CD8-positive, alpha-beta memory T cell (primary cell): ENCODE measurements at regions not wholly inside any gene's neighbourhood (a gene's known extent, or its start where the extent isn't known, plus 50 kb on each side); places are given as distances from the start of the nearest gene placed in this dataset.

Source experiments
- CTCF ChIA-PET: fragments of 350-600 bp; sonication (Branson Sonifier 250); formaldehyde crosslinking; loops from one replicate; lab custom pipeline; 2021; ENCODE audit warnings: antibody characterized with exemption; lab: Charles Lee
- POLR2A ChIA-PET: fragments of 350-600 bp; sonication (Branson Sonifier 250); formaldehyde crosslinking; loops from one replicate; lab custom pipeline; 2021; ENCODE audit warnings: antibody characterized with exemption; lab: Charles Lee
- DNase-seq, 5 donors: peaks; one replicate each; pipeline versions ENCODE4 v3.0.0 to v3.0.0-alpha.2; 2020 to 2022; ENCODE audit warnings: mixed read lengths in 1 of 5
- H3K27ac ChIP-seq: one replicate; pipeline ENCODE4 v1.7.0; 2013; ENCODE audit warnings: low read depth, mild to moderate bottlenecking, low read length, moderate library complexity
- H3K27me3 ChIP-seq: 2 replicates; pipeline ENCODE4 v1.7.0; 2013; ENCODE audit warnings: low read length, mild to moderate bottlenecking; ENCODE audit not compliant: insufficient read depth, poor library complexity, severe bottlenecking
- H3K36me3 ChIP-seq: 2 replicates; pipeline ENCODE4 v1.7.0; 2013; ENCODE audit warnings: mild to moderate bottlenecking, low read length, moderate library complexity; ENCODE audit not compliant: insufficient read depth
- H3K4me1 ChIP-seq: 2 replicates; pipeline ENCODE4 v1.7.0; 2013; ENCODE audit warnings: mild to moderate bottlenecking, low read length, moderate library complexity; ENCODE audit not compliant: insufficient read depth
- H3K4me3 ChIP-seq: 2 replicates; pipeline ENCODE4 v1.7.0; 2013; ENCODE audit warnings: mild to moderate bottlenecking, low read length
- H3K9me3 ChIP-seq: 2 replicates; pipeline ENCODE4 v1.7.0; 2013; ENCODE audit warnings: mild to moderate bottlenecking, low read length
- H3K27ac Mint-ChIP-seq, 8 donors: one replicate each; pipeline ENCODE4 v1.8.0; 2020 to 2021; ENCODE audit warnings: mixed read lengths in 8 of 8, mild to moderate bottlenecking in 6 of 8, inconsistent platforms in 3 of 8, moderate library complexity in 3 of 8
- H3K27me3 Mint-ChIP-seq, 2 donors: one replicate each; pipeline ENCODE4 v1.8.0; 2020 to 2021; ENCODE audit warnings: mixed read lengths in 2 of 2, mild to moderate bottlenecking in 1 of 2, moderate library complexity in 1 of 2
- H3K36me3 Mint-ChIP-seq, 3 donors: one replicate each; pipeline ENCODE4 v1.8.0; 2020 to 2021; ENCODE audit warnings: mixed read lengths in 3 of 3, inconsistent platforms in 1 of 3, mild to moderate bottlenecking in 1 of 3
- H3K4me1 Mint-ChIP-seq, 3 donors: one replicate each; pipeline ENCODE4 v1.8.0; 2020 to 2021; ENCODE audit warnings: mixed read lengths in 3 of 3, inconsistent platforms in 1 of 3, mild to moderate bottlenecking in 1 of 3
- H3K4me3 Mint-ChIP-seq, 7 donors: one replicate each; pipeline ENCODE4 v1.8.0; 2020 to 2021; ENCODE audit warnings: mixed read lengths in 7 of 7, mild to moderate bottlenecking in 6 of 7, moderate library complexity in 4 of 7, inconsistent platforms in 2 of 7
- H3K9me3 Mint-ChIP-seq, 5 donors: one replicate each; pipeline ENCODE4 v1.8.0; 2020 to 2022; ENCODE audit warnings: mixed read lengths in 5 of 5, mild to moderate bottlenecking in 3 of 5, moderate library complexity in 2 of 5, inconsistent platforms in 1 of 5

- H3K36me3 ChIP-seq = no peaks in the 10 kb centered on the region
- no peaks in the 10 kb centered on the region for H3K36me3 Mint-ChIP-seq
- H3K27ac ChIP-seq = no peak overlapping the region
- H3K9me3 ChIP-seq = no peaks in the 10 kb centered on the region
- DNase-seq = no peak
- no peaks in the 10 kb centered on the region for H3K27me3 ChIP-seq
- no peak overlapping the region for H3K4me3 ChIP-seq
- H3K4me1 Mint-ChIP-seq = no peaks in the 10 kb centered on the region
- POLR2A ChIA-PET = no interaction called here
- H3K27me3 Mint-ChIP-seq = no peaks in the 10 kb centered on the region
- H3K9me3 Mint-ChIP-seq = peaks cover 2 to 34% (median 7%) of the 10 kb centered on the region in 5 donors
- CTCF ChIA-PET = no interaction called here
- H3K4me3 Mint-ChIP-seq = no peak overlapping the region
- no peak overlapping the region for H3K27ac Mint-ChIP-seq
- H3K4me1 ChIP-seq = no peaks in the 10 kb centered on the region
Observed at GRCh38 chr10:36141856-36142560, 499.9 kb upstream of the FZD8 start.

DNA sequence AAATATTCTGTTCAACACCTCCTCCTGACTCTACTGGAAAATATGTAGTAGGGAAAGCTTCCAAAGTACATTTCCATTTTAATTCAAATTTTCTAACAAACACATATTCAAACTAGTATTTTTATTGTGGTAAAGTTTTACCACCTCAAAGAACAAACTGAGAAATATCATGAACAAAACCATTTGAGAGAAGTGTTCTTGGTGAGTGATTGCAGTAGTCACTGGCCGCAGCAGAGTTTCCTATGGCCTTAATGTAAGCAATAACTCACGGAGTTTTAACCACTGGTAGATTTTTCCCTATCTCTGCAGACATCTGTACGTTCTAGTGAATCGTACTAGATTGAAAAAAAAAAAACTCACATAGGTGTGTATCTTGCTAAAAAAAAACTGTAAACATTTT, 487.0 kb upstream of the FZD8 start:
- Histone ChIP-seq H3K9me3 (no peaks in the 10 kb centered on the region), H3K4me3 (no peak overlapping the region), H3K4me1 (no peaks in the 10 kb centered on the region), H3K36me3 (no peaks in the 10 kb centered on the region), H3K27ac (no peak overlapping the region), H3K27me3 (no peaks in the 10 kb centered on the region)
- no peaks in the 10 kb centered on the region for H3K27me3 Mint-ChIP-seq
- ChIA-PET CTCF (no interaction called here), POLR2A (no interaction called here)
- no peaks in the 10 kb centered on the region for H3K4me1 Mint-ChIP-seq
- H3K9me3 Mint-ChIP-seq = peaks cover 0 to 23% (median 6%) of the 10 kb centered on the region in 5 donors
- no peak overlapping the region for H3K27ac Mint-ChIP-seq
- H3K36me3 Mint-ChIP-seq = no peaks in the 10 kb centered on the region
- no peak for DNase-seq
- no peak overlapping the region for H3K4me3 Mint-ChIP-seq

GRCh38 chr10:36126076-36126475, 484.0 kb upstream of the FZD8 start:
- H3K27me3 ChIP-seq = no peaks in the 10 kb centered on the region
- Mint-ChIP-seq H3K4me1 (no peaks in the 10 kb centered on the region), H3K27me3 (no peaks in the 10 kb centered on the region), H3K36me3 (no peaks in the 10 kb centered on the region), H3K9me3 (peaks cover 2 to 25% (median 9%) of the 10 kb centered on the region in 5 donors), H3K27ac (no peak overlapping the region), H3K4me3 (no peak overlapping the region)
- H3K36me3 ChIP-seq = no peaks in the 10 kb centered on the region
- no peaks in the 10 kb centered on the region for H3K9me3 ChIP-seq
- H3K4me3 ChIP-seq = no peak overlapping the region
- ChIA-PET CTCF (no interaction called here), POLR2A (no interaction called here)
- H3K27ac ChIP-seq = no peak overlapping the region
- no peak for DNase-seq
- no peaks in the 10 kb centered on the region for H3K4me1 ChIP-seq

DNA sequence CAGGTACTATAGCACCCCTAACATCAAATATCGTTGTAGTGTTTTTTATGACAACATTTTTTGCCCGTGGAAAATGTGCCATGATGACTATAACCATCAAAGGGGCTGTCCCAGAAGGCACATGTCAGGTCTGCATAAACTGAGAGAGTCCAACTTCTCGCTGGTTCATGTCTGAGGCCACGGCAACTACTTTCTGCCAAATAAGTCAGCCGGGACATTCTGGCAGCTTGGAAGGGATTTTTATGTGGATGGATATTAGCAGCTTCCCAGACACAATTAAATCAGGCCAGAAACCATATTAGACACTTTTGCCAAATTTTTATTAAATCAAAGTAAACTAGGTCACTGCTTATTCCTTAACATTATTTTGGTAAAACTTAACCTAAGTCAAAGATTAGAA, 477.4 kb upstream of the FZD8 start:
- no peaks in the 10 kb centered on the region for H3K27me3 Mint-ChIP-seq
- Histone ChIP-seq H3K4me3 (no peak overlapping the region), H3K27me3 (no peaks in the 10 kb centered on the region), H3K9me3 (no peaks in the 10 kb centered on the region), H3K36me3 (no peaks in the 10 kb centered on the region), H3K27ac (no peak overlapping the region), H3K4me1 (no peaks in the 10 kb centered on the region)
- no peaks in the 10 kb centered on the region for H3K4me1 Mint-ChIP-seq
- no peak for DNase-seq
- H3K9me3 Mint-ChIP-seq = peaks cover 2 to 23% (median 14%) of the 10 kb centered on the region in 5 donors
- no peak overlapping the region for H3K27ac Mint-ChIP-seq
- ChIA-PET CTCF (no interaction called here), POLR2A (no interaction called here)
- peaks cover 0 to 2% (median 0%) of the 10 kb centered on the region in 3 donors for H3K36me3 Mint-ChIP-seq
- no peak overlapping the region for H3K4me3 Mint-ChIP-seq

GRCh38 chr10:36118314-36118713, 476.2 kb upstream of the FZD8 start:
- Mint-ChIP-seq H3K4me1 (no peaks in the 10 kb centered on the region), H3K27ac (no peak overlapping the region), H3K9me3 (peaks cover 0 to 19% (median 7%) of the 10 kb centered on the region in 5 donors), H3K4me3 (no peak overlapping the region), H3K27me3 (no peaks in the 10 kb centered on the region), H3K36me3 (peaks cover 0 to 2% (median 0%) of the 10 kb centered on the region in 3 donors)
- Histone ChIP-seq H3K27me3 (no peaks in the 10 kb centered on the region), H3K9me3 (no peaks in the 10 kb centered on the region), H3K4me1 (no peaks in the 10 kb centered on the region), H3K36me3 (no peaks in the 10 kb centered on the region), H3K4me3 (no peak overlapping the region), H3K27ac (no peak overlapping the region)
- CTCF ChIA-PET = no interaction called here
- POLR2A ChIA-PET = no interaction called here
- no peak for DNase-seq

DNA sequence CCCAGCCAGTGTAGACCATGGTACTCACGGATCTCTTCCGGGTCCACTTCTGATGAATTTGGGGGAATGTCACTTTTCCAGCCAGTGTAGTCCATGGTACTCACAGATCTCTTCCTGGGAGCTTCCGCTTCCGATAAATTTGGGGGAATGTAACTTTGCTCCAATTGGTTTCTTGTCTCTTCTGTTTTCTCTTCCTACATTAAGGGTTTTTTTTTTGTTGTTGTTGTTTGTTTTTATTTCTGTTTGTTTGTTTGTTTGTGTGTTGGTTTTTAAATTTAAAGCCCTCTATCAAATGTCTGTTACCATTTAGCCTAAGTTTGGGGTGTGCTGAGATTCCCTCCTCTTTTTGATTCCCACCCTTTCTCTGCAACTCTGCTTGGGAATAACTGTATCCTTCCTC, 475.8 kb upstream of the FZD8 start:
- Mint-ChIP-seq H3K4me3 (no peak overlapping the region), H3K27ac (no peak overlapping the region), H3K36me3 (peaks cover 0 to 2% (median 0%) of the 10 kb centered on the region in 3 donors), H3K9me3 (peaks cover 0 to 22% (median 7%) of the 10 kb centered on the region in 5 donors), H3K27me3 (no peaks in the 10 kb centered on the region), H3K4me1 (no peaks in the 10 kb centered on the region)
- ChIA-PET CTCF (no interaction called here), POLR2A (no interaction called here)
- Histone ChIP-seq H3K4me1 (no peaks in the 10 kb centered on the region), H3K4me3 (no peak overlapping the region), H3K27ac (no peak overlapping the region), H3K9me3 (no peaks in the 10 kb centered on the region), H3K27me3 (no peaks in the 10 kb centered on the region), H3K36me3 (no peaks in the 10 kb centered on the region)
- no peak for DNase-seq

DNA sequence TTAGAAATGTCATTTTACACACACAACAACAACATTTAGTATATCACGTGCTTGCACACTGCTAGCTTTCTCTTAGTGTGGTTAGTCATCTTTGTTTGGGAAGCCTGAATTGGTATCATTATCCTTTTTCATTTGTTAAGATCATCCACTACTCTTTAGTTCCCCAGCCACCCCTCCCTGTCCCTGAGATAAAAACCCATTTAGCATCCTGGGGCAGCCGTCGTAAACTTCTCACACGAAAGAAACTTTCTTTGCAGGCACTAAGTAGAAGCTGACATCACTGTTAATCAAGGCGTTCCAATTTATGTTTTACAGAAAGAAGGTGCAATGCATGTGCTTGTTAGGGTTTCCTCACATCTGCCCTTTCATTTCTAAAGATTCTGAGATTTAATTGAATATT, 475.1 kb upstream of the FZD8 start:
- H3K27me3 ChIP-seq = no peaks in the 10 kb centered on the region
- no peak for DNase-seq
- ChIA-PET POLR2A (no interaction called here), CTCF (no interaction called here)
- Mint-ChIP-seq H3K27ac (no peak overlapping the region), H3K9me3 (peaks cover 0 to 25% (median 7%) of the 10 kb centered on the region in 5 donors), H3K36me3 (peaks cover 0 to 2% (median 0%) of the 10 kb centered on the region in 3 donors), H3K4me3 (no peak overlapping the region), H3K27me3 (no peaks in the 10 kb centered on the region), H3K4me1 (no peaks in the 10 kb centered on the region)
- H3K4me1 ChIP-seq = no peaks in the 10 kb centered on the region
- H3K36me3 ChIP-seq = no peaks in the 10 kb centered on the region
- H3K27ac ChIP-seq = no peak overlapping the region
- no peaks in the 10 kb centered on the region for H3K9me3 ChIP-seq
- H3K4me3 ChIP-seq = no peak overlapping the region

GRCh38 chr10:36116731-36117130, 474.6 kb upstream of the FZD8 start:
- H3K4me3 Mint-ChIP-seq = no peak overlapping the region
- CTCF ChIA-PET = no interaction called here
- Histone ChIP-seq H3K27me3 (no peaks in the 10 kb centered on the region), H3K36me3 (no peaks in the 10 kb centered on the region), H3K27ac (no peak overlapping the region), H3K9me3 (no peaks in the 10 kb centered on the region), H3K4me3 (no peak overlapping the region), H3K4me1 (no peaks in the 10 kb centered on the region)
- no peaks in the 10 kb centered on the region for H3K4me1 Mint-ChIP-seq
- no peak for DNase-seq
- peaks cover 0 to 2% (median 0%) of the 10 kb centered on the region in 3 donors for H3K36me3 Mint-ChIP-seq
- POLR2A ChIA-PET = no interaction called here
- H3K9me3 Mint-ChIP-seq = peaks cover 0 to 21% (median 7%) of the 10 kb centered on the region in 5 donors
- no peaks in the 10 kb centered on the region for H3K27me3 Mint-ChIP-seq
- H3K27ac Mint-ChIP-seq = no peak overlapping the region
